K562 (cell line): ENCODE measurements at regions not wholly inside any gene's neighbourhood (a gene's known extent, or its start where the extent isn't known, plus 50 kb on each side); places are given as distances from the start of the nearest gene placed in this dataset.

Source experiments
- KLF13 ChIP-seq: fragments of 450-650 bp; IDR thresholded peaks from 2 replicates; pipeline ENCODE4 v1.6.1; 2016; ENCODE audit warnings: missing genetic modification characterization, low read depth, mild to moderate bottlenecking, missing compliant biosample characterization, moderate library complexity, borderline replicate concordance
- PHTF2 ChIP-seq: fragments of 250-450 bp; sonication (Bioruptor Pico); IDR thresholded peaks from 2 replicates; pipeline ENCODE4 v1.5.0; 2021; ENCODE audit warnings: mild to moderate bottlenecking
- TF ChIP-seq, protein P1 (sequence below): sonication (generic); formaldehyde crosslinking; IDR thresholded peaks from 2 replicates; pipeline ENCODE4 v1.8.0; 2023; ENCODE audit warnings: missing genetic modification reagents, mild to moderate bottlenecking, borderline replicate concordance

DNA sequence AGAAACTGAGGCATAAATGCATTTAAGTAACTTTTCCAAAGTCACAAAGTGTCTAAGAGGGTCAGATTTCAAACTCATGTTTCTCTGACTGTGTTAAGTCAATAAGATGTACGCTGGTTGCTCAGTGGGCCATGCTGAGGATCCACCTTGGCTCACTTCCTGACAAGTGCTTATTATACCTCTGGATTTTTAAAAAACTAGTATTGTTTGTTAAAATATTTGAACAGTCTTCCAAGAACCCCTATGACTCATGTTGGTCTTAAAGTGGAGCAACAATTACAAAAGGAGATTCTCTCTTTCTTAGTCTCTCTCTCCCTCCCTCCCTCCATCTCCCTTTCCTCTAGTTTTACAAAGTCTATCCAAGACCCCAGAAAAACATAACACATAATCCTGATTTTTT, 1050.2 kb downstream of the AGBL1 start:
- no peak for TF ChIP-seq PHTF2 (CRISPR knock-in tag)
- no peak for TF ChIP-seq KLF13 (tag)
- TF ChIP-seq, protein P1, sequence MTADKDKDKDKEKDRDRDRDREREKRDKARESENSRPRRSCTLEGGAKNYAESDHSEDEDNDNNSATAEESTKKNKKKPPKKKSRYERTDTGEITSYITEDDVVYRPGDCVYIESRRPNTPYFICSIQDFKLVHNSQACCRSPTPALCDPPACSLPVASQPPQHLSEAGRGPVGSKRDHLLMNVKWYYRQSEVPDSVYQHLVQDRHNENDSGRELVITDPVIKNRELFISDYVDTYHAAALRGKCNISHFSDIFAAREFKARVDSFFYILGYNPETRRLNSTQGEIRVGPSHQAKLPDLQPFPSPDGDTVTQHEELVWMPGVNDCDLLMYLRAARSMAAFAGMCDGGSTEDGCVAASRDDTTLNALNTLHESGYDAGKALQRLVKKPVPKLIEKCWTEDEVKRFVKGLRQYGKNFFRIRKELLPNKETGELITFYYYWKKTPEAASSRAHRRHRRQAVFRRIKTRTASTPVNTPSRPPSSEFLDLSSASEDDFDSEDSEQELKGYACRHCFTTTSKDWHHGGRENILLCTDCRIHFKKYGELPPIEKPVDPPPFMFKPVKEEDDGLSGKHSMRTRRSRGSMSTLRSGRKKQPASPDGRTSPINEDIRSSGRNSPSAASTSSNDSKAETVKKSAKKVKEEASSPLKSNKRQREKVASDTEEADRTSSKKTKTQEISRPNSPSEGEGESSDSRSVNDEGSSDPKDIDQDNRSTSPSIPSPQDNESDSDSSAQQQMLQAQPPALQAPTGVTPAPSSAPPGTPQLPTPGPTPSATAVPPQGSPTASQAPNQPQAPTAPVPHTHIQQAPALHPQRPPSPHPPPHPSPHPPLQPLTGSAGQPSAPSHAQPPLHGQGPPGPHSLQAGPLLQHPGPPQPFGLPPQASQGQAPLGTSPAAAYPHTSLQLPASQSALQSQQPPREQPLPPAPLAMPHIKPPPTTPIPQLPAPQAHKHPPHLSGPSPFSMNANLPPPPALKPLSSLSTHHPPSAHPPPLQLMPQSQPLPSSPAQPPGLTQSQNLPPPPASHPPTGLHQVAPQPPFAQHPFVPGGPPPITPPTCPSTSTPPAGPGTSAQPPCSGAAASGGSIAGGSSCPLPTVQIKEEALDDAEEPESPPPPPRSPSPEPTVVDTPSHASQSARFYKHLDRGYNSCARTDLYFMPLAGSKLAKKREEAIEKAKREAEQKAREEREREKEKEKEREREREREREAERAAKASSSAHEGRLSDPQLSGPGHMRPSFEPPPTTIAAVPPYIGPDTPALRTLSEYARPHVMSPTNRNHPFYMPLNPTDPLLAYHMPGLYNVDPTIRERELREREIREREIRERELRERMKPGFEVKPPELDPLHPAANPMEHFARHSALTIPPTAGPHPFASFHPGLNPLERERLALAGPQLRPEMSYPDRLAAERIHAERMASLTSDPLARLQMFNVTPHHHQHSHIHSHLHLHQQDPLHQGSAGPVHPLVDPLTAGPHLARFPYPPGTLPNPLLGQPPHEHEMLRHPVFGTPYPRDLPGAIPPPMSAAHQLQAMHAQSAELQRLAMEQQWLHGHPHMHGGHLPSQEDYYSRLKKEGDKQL (CRISPR knock-in tag) = no peak
